T-helper 1 cell (primary cell): ENCODE measurements at regions not wholly inside any gene's neighbourhood (a gene's known extent, or its start where the extent isn't known, plus 50 kb on each side); places are given as distances from the start of the nearest gene placed in this dataset.

ENCODE experiments used
- DNase-seq, 5 donors: peaks; one replicate each; pipeline ENCODE4 v3.0.0-alpha.2; 2012 to 2020

GRCh38 chr4:100839712-100840111, 321.9 kb upstream of the EMCN start:
- DNase-seq = no peak

GRCh38 chr4:100838286-100838685, 320.5 kb upstream of the EMCN start:
- no peak for DNase-seq

GRCh38 chr4:100836929-100837328, 319.1 kb upstream of the EMCN start:
- DNase-seq = no peak

GRCh38 chr4:100834616-100835015, 316.8 kb upstream of the EMCN start:
- no peak for DNase-seq

GRCh38 chr4:100833906-100834305, 316.1 kb upstream of the EMCN start:
- DNase-seq = no peak

GRCh38 chr4:100828986-100829685, 311.3 kb upstream of the EMCN start:
- DNase-seq = no peak

GRCh38 chr4:100828364-100828763, 310.5 kb upstream of the EMCN start:
- DNase-seq = no peak

GRCh38 chr4:100827756-100828155, 309.9 kb upstream of the EMCN start:
- no peak for DNase-seq

- no peak for DNase-seq
Observed at GRCh38 chr4:100826808-100827548, 309.2 kb upstream of the EMCN start.

GRCh38 chr4:100826067-100826466, 308.2 kb upstream of the EMCN start:
- DNase-seq = no peak

GRCh38 chr4:100823993-100824323, 306.1 kb upstream of the EMCN start:
- no peak for DNase-seq

- peak in 1 of 5 donors; percentile 82 for DNase-seq
Observed at GRCh38 chr4:100823066-100823992, 305.5 kb upstream of the EMCN start.

- DNase-seq = no peak
Observed at GRCh38 chr4:100820249-100820648, 302.4 kb upstream of the EMCN start.

GRCh38 chr4:100819505-100819904, 301.7 kb upstream of the EMCN start:
- no peak for DNase-seq

GRCh38 chr4:100816436-100817045, 298.7 kb upstream of the EMCN start:
- DNase-seq = no peak

GRCh38 chr4:100811046-100811445, 293.2 kb upstream of the EMCN start:
- DNase-seq = no peak

- DNase-seq = no peak
Observed at GRCh38 chr4:100809506-100809905, 291.7 kb upstream of the EMCN start.

GRCh38 chr4:100806988-100807387, 289.2 kb upstream of the EMCN start:
- no peak for DNase-seq

- no peak for DNase-seq
Observed at GRCh38 chr4:100805538-100805937, 287.7 kb upstream of the EMCN start.

GRCh38 chr4:100804576-100805360, 286.9 kb upstream of the EMCN start:
- DNase-seq = no peak

GRCh38 chr4:100803751-100804150, 285.9 kb upstream of the EMCN start:
- no peak for DNase-seq
